Transverse colon (tissue), 4 donors: ENCODE measurements at regions not wholly inside any gene's neighbourhood (a gene's known extent, or its start where the extent isn't known, plus 50 kb on each side); places are given as distances from the start of the nearest gene placed in this dataset.

ENCODE experiments used
- CTCF ChIP-seq, 5 experiments: fragments of 200-600 bp in 3 of 5; fragments of 450-650 bp in 2 of 5; sonication (generic) in 3 of 5; IDR thresholded peaks; 1 replicate in 2 of 5; 2 replicates in 3 of 5; pipeline ENCODE4 v1.5.1; 2016 to 2017; ENCODE audit warnings: antibody characterized with exemption in 5 of 5, inconsistent platforms in 3 of 5, mild to moderate bottlenecking in 2 of 5, moderate library complexity in 1 of 5
- EP300 ChIP-seq: sonication (generic); formaldehyde crosslinking; IDR thresholded peaks from one replicate; pipeline ENCODE4 v1.6.1; 2017; ENCODE audit warnings: antibody characterized with exemption, low read depth
- POLR2AphosphoS5 ChIP-seq, 3 donors: sonication (generic); formaldehyde crosslinking; IDR thresholded peaks; one replicate each; pipeline ENCODE4 v1.6.1; 2016; ENCODE audit warnings: antibody characterized with exemption in 3 of 3

- TF ChIP-seq CTCF (IDR thresholded peaks at IDR 0.05) (no peak), POLR2AphosphoS5 (IDR thresholded peaks at IDR 0.05) (no peak), EP300 (no peak)
Measured at GRCh38 chr6:93943661-93944060, 524.3 kb upstream of the EPHA7 start.
